GM21723 (cell line): ENCODE measurements at regions not wholly inside any gene's neighbourhood (a gene's known extent, or its start where the extent isn't known, plus 50 kb on each side); places are given as distances from the start of the nearest gene placed in this dataset.
A peak's percentile ranks its signal among the peaks of the same experiment; 100 is the strongest.

Experiments
- ATAC-seq: cut with Tn5 transposase; IDR thresholded peaks from one replicate; pipeline ENCODE4 v1.9.1; 2021; ENCODE audit warnings: mild to moderate bottlenecking, moderate library complexity; ENCODE audit not compliant: unreplicated experiment

DNA sequence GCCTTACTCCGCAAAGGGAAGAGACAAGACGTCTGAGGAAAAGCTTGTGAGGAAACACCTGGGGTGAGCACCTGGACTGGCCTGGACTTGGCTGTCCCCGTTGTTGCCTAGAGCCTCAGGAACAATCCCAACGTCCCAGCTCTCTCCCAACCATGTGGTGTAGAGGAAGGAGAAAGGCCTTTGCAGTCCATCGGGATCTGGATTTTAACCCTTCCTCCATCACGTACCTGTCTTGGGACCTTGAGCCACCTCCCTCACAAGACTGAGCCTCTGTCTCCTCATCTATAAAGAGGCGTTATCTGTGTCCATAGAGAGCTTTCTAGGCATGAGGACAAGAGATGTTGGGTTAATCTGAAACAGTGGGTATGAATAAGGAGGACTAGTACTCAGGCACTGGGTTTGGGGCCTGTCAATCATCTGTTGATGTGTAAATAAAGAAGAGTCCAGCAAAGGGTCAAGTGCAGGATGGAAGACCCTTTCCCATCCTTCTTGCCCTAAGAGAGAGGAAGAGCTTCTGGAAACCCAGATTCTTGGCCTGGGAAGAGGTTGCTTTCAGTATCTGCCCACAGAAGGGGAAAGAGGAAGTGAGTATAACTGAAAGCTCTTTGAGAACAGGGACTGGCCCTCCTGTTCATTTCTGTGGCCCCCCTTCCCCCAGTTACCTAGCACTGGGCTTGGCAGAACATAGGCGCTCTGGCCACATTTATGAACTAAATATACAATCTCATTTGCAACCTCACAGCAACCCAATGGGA is 137.1 kb downstream of the PJA1 start:
- peak; percentile 92 for ATAC-seq

DNA sequence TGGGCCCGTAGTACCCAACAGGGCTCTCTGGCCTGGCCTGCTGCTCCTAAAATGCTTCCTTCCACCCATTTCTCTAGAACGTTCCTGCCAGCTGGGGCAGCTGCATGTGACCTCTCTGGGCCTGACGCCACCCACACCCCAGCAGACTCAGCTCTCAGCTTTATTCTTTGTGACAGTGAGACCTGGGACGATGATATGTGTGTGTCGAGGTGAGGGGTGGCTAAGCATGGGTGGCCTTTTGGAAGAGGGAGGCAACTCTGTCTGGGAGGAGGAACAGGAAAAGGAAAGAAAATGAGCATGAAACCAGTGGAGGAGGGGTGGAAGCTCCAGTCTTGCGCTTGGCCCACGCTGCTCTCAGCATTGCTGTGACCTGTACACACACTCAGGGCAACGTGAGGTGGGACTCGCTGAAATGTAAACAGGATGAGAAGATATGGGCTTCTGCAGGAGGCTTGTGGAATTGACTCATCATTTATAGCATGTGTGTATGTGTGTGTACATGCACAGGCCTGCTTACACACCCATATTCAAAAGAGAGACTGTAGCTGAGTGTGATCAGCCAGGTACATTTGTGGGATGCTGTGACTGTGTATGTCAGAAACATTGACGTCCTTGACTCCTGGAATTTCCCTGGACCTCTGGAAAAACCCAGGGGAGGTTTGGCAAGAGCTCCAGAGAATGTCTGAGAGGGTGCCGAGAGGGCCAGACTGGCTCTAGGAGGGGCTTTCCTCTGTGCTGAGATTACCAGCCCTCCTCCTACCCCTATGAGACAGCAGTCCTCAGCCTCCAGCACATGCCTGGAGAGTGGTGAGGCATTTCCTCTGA is 137.9 kb downstream of the PJA1 start:
- ATAC-seq = peak; percentile 36

DNA sequence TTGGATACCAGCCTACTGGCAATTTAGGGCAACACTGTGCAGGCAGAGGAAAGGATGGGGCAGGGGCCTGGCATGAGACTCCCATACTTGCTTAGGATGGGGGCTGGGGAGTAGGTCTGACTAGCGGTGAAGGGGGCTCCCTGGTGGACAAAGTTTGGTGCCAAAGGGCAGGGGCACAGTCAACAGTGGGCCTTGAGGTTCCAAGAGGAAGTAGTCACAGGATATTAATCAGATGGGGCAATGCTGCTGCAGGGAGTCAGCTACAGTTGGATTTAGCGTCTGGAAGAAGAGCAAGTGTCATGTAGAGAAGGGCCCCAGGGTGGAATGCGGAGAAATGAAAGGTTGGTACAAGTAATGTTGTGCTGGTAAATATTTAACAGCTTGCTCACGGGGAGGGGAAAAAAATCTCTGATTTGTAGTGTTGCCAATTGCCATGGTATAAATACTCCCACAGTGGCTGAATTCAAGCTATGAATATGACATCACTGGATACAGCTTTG is 139.4 kb downstream of the PJA1 start:
- ATAC-seq = no peak

DNA sequence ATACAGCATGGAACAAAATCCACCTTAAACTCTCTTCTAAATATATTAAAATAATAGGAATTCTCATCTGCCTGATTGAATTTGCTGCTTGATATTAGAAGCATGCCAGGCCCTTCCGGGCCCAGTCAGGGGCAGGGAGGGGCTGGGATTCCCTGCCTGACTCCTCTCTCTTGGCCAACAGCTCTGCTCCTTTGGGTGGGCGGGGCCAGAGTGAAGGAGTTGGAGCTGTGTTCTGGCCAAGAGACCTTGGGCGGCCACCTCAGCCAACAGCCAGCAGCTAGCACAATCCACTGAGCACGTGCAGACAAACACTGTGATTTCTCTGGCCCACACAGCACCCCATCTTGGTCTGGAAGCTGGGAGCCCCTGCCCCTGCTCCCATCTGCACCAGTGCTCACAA is 140.3 kb downstream of the PJA1 start:
- no peak for ATAC-seq

DNA sequence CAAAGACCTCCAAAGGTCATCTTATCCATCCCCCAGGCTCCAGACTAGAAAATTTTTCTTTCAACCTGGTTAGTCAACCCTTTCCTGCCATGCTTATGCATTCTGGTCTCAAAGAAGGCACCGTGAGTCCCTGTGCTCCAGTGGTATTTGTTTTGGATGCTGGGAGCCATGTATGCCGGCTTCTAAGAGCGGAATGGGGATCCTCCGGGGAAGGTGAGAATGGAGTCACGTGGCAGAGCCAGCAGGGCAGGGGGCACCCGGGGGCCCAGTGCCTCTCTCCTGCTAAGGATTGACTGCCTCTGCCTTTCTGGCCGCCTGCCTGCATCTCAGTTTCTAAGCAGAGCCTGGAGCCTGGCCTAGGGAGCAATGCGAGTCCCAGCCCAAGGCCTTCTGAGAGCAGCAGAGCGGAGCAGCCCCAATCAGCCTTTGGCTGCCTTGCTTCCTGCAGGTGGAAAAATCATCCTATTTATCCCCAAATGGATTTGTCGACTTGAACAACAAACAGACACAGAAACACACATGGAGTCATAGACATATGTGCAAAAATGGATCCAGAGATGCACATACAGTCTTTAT is 141.0 kb downstream of the PJA1 start:
- no peak for ATAC-seq

DNA sequence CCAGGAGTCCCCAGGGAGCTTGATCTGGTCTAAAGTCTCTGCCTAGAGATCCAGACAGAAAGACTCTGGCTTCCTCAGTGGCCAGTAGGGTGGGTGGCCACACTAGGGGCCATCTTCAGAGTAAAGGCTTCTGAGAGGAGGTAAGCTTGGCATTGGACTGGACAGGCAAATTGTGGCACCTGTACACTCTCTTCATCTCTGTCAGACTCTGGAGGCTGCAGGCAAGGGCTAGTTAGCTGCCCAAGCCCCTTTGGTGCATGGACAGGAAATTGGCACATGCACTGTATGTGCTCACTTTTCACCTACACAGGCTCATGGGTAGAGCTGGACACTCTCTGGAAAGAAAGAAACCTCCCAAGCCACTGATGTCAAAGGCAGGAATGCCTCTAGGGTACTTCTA is 142.8 kb downstream of the PJA1 start:
- ATAC-seq = no peak

DNA sequence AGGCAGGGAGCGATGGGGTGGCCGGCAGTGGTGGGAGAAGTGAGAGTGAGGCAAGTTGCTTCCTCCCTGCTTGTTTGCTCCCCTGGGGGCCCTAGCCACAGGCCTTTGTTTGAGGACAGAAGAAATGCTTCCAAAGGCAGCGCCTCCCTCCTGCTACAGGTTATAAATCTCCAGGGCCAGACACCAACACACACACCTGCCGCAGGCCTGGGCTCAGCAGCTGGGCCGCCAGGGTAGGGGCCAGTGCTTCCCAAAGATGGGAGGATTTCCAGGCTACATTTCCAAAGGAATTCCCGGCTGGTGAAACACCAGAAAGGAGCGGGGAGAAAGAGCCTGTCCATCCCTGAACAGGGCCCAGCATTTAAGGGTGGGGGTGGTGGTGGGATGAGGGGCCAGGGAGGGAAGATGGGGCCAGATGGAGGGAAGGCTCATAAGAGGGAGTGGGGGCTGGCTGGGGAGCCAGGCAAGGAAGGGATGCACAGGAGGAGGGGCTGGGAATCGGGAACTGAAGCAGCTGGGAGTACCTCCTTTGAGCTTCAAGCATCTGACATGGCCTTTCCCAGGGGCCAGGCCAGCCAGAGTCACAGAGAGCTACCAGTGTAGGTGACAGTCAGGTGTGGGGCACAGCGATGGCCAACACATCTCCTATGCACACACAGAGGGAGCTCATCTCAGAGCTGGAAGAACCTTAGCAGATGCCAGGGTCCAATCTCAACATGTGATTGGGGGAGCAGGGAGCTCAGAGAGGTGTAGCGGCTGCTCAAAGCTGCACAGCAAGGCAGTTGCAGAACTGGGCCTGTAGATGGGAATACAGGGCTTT is 143.9 kb downstream of the PJA1 start:
- ATAC-seq = no peak

DNA sequence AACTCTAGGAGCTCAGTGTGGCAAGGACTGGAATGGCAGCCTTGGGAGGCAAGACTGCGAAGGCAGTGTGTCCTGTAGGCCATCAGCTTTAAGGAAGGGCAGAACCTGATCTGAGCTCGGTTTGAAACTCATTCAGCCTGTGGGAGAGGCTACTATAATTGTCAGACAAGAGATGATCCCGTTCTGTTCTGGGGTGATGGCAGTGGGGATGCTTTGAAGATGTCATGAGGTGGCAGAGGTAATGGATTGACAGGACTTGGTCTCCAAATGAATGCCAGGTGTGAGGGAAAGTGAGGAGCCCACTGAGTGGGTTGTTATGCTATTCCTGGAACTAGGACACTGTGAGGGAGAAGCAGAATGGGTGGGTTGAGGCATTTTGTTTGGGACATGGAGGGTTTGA is 144.9 kb downstream of the PJA1 start:
- no peak for ATAC-seq

DNA sequence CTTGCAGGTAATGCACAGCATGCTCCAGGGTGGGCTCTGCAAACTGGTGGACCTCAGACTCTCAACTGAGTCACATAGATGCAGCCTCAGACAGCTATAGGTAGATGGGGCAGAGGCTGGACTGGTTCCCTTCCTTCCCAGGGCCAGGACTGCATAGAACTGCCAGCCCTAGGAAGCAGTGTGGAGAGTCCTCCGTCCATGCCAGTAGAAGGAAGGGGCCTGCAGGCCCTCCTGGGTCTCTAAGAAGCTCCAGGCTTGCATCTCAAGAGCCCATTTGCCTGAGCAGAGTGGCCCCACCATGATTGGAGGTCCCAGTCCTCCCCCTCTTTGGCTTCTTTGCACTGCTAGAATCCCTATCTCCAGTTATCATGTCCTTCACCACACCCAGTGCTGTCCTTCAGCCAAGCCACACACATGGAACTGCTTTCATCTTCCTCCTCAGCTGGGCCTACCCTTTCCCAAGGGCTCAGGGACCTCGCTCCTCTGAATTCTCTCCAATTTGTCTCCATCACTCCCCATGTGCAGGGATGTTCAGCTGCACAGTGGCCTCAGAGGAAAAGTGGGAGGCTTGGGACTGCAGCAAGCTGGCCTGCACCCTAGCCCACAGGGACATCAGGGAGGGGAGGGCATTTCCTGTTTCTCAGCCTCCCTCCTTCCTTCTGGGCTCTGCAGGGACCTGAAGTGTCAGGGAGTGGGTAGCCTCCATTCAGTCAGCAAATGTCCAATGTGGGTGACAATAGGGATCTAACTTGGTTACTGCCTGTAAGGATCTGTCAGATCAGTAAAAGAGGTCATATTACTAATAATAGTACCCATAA is 146.0 kb downstream of the PJA1 start:
- ATAC-seq = no peak

DNA sequence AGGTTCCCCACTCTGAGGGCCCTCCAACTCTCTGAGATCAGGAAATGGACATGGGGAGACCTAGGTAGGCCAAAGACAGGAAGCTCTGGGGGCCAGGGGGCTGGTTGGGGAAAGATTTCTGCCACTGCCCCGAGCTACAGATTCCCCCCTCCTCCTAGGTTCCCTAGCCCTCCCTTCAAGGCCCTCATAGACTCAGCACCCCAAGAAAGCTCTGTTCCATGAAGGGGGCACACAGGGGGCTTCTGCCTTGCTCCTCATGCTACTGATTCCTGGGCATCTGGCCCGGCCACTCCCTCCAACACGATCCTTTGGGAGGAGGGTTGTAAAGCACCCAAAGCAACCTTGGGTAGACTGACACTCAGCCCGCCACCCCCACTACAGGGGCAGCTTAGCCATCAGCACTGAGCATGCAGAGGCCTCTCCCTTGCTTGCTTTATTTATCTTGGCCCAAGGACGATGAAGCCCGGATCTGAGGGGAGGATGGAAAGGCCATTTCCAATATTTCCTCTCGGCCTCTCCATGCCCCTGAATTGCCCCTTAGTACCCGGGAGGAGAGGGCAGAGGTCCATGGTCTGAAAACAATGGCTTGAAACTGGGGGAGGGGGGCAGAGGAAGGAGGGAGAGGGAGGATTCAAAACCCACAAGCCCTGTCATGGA is 146.7 kb downstream of the PJA1 start:
- no peak for ATAC-seq

DNA sequence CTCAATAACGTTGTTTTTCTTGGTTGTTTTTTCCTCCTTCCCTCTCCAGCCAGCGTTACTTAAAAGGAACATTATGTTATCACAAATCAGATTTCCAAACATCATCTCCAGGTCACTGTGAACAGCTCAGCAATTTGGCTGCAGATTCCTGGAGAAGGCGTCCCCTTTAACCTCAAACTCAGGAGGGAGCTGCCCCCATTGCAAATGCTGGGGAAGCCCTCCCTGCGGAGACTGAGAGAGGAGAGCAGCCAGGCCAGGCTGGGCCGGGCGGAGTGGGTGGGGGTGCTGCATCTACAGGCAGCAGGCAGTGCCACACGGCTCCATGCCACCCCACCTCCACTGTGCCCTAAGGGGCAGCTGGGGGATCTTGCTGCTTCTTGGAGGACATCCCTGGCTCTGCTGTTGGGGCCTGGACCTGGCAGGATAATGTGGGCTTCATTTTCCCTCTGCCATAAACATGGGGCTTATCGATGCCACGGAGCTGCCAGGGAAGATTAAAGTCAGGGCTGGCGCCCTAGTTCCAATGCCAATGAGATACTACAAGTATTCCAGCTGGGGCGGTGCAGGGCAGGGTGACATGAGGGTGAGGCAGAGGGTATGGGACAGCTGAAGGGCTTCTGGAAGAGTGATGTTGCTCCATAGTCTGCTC is 148.8 kb downstream of the PJA1 start:
- ATAC-seq = no peak

DNA sequence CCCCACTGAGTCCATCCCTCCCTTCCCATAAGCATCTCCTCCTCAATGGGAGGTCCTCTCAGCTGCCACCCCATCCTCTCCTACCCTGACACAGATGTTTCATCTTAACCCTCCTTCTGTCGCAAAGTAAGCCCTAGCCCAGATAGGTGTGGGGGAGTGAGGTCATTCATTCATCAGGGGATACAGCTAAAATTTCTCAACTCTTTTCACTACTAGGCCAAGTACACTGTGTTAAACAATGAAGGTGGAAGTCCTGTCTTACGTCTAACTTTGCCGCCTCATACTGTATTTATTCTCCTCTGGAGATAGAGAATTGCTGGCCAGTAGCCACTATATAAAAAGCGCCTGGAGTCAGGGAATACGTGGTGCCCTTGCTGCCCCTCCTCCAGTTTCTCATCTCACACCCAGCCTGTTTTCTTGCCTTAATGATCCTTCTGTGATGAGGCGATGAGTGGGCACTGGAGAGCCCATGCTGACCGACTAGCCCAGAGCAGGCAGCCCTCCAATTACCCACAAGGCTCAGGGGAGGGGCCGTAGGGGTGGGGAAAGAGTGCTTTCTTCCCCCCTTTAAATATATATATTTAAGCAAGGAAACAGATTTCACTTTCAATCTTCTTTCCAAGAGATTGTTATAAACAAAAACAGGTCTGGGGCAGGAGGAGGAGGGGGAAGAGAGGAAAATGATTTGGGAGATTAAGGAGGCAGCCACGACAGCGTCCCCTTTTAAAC is 149.5 kb downstream of the PJA1 start:
- ATAC-seq = no peak

DNA sequence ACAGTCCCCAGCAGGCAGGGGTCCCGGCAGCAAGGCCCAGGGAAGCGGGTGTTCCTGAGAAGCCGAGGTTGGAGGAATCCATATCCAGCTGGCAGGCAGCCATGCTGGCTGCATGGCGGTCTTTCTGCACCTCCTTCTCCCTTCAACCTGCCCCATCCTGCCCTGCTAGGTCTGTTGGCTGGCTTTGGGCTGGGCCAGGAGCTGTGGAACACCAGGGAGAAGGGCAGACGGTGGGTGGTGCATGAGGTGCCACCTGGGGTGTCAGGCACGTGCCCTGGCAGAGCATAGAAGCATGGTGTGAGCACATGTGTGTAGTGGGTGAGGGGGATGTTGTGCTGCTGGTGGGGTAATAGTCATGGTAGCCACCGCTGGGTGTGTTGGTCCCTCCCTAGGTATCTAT is 150.1 kb downstream of the PJA1 start:
- no peak for ATAC-seq

DNA sequence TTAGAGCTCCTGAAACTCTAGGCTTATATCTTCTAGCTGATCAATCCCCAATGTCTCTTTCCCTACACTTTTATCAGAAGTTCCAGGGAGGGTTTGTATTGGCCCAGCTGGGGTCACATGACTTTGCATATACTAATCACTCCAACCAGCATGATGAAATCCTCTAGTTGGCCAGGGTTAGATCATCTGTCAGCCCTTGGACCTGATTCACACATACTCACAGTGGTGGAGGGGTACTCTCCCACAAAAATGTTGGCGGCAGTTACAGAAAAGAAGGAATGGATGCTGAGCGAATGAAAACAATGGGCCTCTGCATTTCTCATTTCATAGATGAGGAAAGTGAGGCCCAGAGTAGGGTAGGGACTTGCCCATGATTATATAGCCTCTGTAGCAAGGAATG is 151.1 kb downstream of the PJA1 start:
- no peak for ATAC-seq

DNA sequence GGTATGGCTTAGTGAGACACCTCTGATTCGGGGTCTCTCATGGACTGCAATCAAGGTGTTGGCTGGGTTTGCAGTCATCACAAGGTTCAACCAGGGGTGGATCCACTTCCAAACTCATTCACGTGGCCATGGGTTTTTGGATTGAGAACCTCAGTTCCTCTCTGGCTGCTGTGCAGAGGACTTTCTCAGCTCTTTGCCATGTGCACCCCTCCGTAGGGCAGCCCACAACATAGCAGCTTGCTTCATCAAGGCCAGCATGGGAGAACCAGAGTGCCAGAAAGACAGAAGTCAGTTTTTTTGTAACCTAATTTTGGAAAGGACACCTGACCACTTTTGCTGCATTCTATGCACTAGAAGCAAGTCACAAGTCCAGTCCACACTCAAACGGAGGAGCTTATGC is 154.9 kb downstream of the PJA1 start:
- no peak for ATAC-seq

DNA sequence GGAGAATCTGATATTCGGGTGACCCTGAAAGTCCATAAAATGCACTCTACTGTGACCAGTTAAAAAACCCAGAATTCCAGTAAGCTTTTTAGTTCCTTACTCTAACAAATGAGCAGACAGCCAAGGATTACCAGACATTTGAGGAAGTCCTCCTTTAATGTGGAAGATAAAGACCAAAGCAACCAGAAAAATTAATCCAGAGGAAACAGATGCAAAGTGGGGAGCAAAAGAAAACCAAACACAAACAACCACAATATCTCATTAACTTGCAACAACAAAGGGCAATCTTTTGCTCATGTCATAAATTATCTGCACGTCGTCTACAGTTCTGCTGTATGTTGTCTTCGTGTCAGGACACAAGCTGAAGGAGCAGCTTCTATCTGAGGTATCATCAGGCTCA is 164.4 kb downstream of the PJA1 start:
- no peak for ATAC-seq

DNA sequence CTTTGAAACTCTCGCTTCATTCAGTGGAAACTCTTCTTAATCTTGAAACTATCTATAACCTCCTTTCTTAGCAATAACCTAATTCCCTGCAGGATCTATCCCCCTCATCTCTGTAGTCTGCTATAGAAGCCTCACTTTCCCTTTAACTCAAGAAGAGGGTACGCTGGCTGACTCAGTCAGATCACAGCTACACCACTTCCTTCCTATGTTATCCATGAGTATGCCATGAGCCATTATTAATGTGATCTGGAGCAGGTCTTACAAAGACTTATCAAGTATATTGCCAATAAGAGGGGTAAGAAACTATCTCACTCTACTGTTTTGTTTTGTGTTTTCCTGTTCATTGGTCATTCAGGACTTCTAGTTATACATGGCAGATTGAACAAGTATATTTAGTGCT is 165.3 kb downstream of the PJA1 start:
- ATAC-seq = no peak

DNA sequence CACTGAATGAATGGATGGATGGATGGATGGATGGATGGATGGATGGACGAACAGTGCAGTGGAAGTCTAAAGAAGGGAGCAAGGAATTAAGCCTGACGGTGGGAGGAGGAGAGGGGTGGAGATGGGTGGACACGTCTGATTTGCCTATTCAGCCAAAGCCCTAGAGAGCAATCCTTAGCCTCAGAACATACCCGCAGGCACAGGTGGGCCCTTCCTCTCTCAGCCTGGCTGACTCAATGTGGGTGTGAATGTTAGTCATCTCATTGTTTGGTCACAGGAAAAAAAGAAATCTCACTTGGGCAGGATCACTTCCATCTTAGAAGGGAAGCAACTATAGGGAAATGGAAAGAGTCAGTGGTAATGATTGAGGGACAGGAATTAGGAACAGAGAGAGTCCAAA is 165.9 kb downstream of the PJA1 start:
- ATAC-seq = no peak

DNA sequence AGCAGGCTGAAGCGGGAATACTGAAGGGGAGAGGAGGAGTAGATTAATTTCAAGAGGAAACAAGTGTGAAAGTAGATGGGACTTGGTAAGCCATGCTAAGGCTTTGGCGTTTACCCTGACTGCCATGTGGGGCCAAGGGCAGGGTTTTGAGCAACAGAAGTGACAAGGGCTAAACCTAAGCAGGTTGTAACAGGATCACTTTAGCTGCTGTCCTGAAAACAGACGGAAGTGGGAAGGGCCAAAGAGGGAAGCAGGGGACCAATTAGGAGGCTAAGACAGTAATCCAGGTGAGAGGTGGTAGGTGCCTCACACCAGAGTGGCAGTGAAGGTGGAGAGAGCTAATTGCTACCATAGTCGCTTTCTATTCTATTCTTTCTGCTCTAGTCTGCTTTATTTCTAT is 166.5 kb downstream of the PJA1 start:
- no peak for ATAC-seq
